T-helper 17 cell (primary cell): ENCODE measurements at regions not wholly inside any gene's neighbourhood (a gene's known extent, or its start where the extent isn't known, plus 50 kb on each side); places are given as distances from the start of the nearest gene placed in this dataset.

Experiments
- ATAC-seq: fragments of 150-1000 bp; cut with Tn5 transposase; 2 replicates; pipeline ENCODE4 v1.10.0; 2021; ENCODE audit warnings: mild to moderate bottlenecking, moderate library complexity
- DNase-seq, 3 donors: peaks; one replicate each; pipeline versions ENCODE4 v3.0.0 to v3.0.0-alpha.2; 2020 to 2021
- H3K9me3 ChIP-seq: one replicate; pipeline ENCODE4 v1.7.0; 2013; ENCODE audit warnings: low read length, mild to moderate bottlenecking; ENCODE audit not compliant: control insufficient read depth, poor library complexity, severe bottlenecking
- H3K27ac Mint-ChIP-seq: one replicate; pipeline ENCODE4 v1.8.0; 2022; ENCODE audit warnings: mild to moderate bottlenecking, moderate library complexity, mixed read lengths
- H3K27me3 Mint-ChIP-seq: one replicate; pipeline ENCODE4 v1.8.0; 2022; ENCODE audit warnings: mixed read lengths
- H3K36me3 Mint-ChIP-seq: one replicate; pipeline ENCODE4 v1.8.0; 2022; ENCODE audit warnings: low read depth, mixed read lengths
- H3K4me1 Mint-ChIP-seq: one replicate; pipeline ENCODE4 v1.8.0; 2022; ENCODE audit warnings: mild to moderate bottlenecking, mixed read lengths
- H3K4me3 Mint-ChIP-seq: one replicate; pipeline ENCODE4 v1.8.0; 2022; ENCODE audit warnings: mild to moderate bottlenecking, moderate library complexity, mixed read lengths

GRCh38 chr1:221099747-221100595 is 220.7 kb downstream of the HLX start:
- no peaks in the 10 kb centered on the region for H3K9me3 ChIP-seq
- Mint-ChIP-seq H3K4me1 (no peaks in the 10 kb centered on the region), H3K27me3 (no peaks in the 10 kb centered on the region), H3K27ac (no peak overlapping the region), H3K4me3 (no peak overlapping the region), H3K36me3 (no peaks in the 10 kb centered on the region)
- DNase-seq: no peak
- no peak for ATAC-seq

- H3K27me3 Mint-ChIP-seq: no peaks in the 10 kb centered on the region
- no peak overlapping the region for H3K4me3 Mint-ChIP-seq
- no peaks in the 10 kb centered on the region for H3K36me3 Mint-ChIP-seq
- ATAC-seq: no peak
- no peaks in the 10 kb centered on the region for H3K4me1 Mint-ChIP-seq
- H3K9me3 ChIP-seq: no peaks in the 10 kb centered on the region
- no peak overlapping the region for H3K27ac Mint-ChIP-seq
- no peak for DNase-seq
Measured at GRCh38 chr1:221100611-221101010, 221.4 kb downstream of the HLX start.

- Mint-ChIP-seq H3K36me3 (no peaks in the 10 kb centered on the region), H3K27me3 (no peaks in the 10 kb centered on the region), H3K4me1 (no peaks in the 10 kb centered on the region), H3K4me3 (no peak overlapping the region), H3K27ac (no peak overlapping the region)
- H3K9me3 ChIP-seq: no peaks in the 10 kb centered on the region
- DNase-seq (no peak), ATAC-seq (no peak)
Measured at GRCh38 chr1:221101807-221102605, 222.8 kb downstream of the HLX start.

DNA sequence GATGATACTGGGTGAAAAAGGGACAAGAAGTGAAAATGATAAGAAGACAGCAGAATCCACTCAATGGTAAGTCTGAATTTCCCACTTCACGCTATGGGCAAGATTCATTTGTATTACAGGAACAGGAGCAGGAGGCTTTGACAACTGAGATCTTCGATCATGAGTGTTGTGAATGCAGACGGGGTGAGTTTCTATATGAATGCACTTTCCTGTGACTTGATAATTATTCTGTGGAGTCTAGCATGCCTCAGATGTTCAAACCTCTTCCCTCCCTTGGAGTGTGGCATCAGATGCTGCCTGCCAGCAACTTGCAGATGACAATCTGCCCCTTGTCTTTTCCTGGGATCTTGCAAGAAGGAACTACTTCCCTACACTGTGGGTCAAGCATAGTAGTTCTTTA is 225.4 kb downstream of the HLX start:
- H3K9me3 ChIP-seq: no peaks in the 10 kb centered on the region
- Mint-ChIP-seq H3K36me3 (no peaks in the 10 kb centered on the region), H3K27me3 (no peaks in the 10 kb centered on the region), H3K27ac (no peak overlapping the region), H3K4me1 (no peaks in the 10 kb centered on the region), H3K4me3 (no peak overlapping the region)
- ATAC-seq (no peak), DNase-seq (no peak)

DNA sequence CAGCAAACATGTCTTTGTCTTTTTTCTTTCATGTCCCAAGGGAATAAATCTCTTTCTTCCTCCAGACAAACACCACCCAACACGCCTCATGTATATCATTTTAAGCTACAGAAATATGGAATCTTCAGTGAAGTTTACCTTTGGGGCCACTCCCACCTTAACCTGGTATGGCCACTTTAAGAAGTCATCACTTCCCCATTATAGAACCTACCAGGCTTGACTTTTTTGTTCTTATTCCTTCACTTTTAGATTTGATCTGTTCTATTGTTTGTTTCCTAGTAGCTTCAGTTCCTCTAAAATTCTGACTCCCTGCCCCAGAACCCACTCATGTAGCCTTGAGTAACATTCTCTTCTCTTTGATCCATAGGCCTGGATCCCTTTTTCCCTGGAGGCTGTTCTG is 226.3 kb downstream of the HLX start:
- no peaks in the 10 kb centered on the region for H3K9me3 ChIP-seq
- Mint-ChIP-seq H3K36me3 (no peaks in the 10 kb centered on the region), H3K4me3 (no peak overlapping the region), H3K27me3 (no peaks in the 10 kb centered on the region), H3K4me1 (no peaks in the 10 kb centered on the region), H3K27ac (no peak overlapping the region)
- DNase-seq (no peak), ATAC-seq (no peak)

DNA sequence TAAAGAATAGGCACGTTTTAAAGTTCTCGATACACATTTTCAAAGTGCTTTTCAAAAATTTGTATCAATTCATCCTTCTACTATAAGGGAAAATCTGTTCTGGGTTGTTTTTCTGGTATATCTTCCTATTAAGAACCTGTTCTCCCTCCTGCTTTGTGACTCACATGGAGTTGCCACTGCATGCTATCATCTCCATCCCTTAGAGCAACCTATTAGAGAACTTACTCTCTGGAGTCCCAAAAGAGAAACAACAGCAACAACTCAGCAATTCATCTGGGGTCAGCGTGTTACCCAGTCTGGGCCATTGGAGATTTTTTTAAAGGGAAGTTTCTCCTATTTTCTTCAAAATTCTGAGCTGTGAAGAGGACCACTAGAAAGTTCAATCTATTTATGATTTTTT is 227.4 kb downstream of the HLX start:
- no peak for ATAC-seq
- Mint-ChIP-seq H3K27ac (no peak overlapping the region), H3K36me3 (no peaks in the 10 kb centered on the region), H3K4me3 (no peak overlapping the region), H3K27me3 (no peaks in the 10 kb centered on the region), H3K4me1 (no peaks in the 10 kb centered on the region)
- no peak for DNase-seq
- no peaks in the 10 kb centered on the region for H3K9me3 ChIP-seq

- Mint-ChIP-seq H3K27me3 (no peaks in the 10 kb centered on the region), H3K4me3 (no peak overlapping the region), H3K27ac (no peak overlapping the region), H3K4me1 (no peaks in the 10 kb centered on the region), H3K36me3 (no peaks in the 10 kb centered on the region)
- ATAC-seq (no peak), DNase-seq (no peak)
- H3K9me3 ChIP-seq: no peaks in the 10 kb centered on the region
Measured at GRCh38 chr1:221109930-221110329, 230.7 kb downstream of the HLX start.

DNA sequence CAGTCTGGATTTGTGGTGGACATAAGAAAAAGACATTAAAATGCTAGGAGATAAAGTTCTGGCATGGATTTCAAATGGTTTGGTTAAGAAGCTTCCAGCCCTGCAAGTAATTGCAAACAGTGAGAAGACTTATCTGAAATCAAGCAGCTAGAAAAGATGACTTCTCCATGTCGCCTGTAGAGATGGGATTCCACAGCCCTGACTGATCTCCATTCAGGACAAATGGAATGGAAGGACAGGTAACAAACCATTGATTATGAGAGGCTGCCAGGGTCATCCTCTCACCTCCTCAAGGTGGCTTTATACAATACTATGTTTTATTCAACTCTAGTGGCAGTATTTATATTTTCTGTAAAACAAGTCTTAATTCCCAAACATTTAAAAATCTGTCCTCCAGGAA is 237.9 kb downstream of the HLX start:
- Mint-ChIP-seq H3K4me1 (no peaks in the 10 kb centered on the region), H3K27ac (no peak overlapping the region), H3K4me3 (no peak overlapping the region), H3K27me3 (no peaks in the 10 kb centered on the region), H3K36me3 (peaks cover 2% of the 10 kb centered on the region)
- H3K9me3 ChIP-seq: no peaks in the 10 kb centered on the region
- ATAC-seq (no peak), DNase-seq (no peak)

- no peak overlapping the region for H3K4me3 Mint-ChIP-seq
Measured at GRCh38 chr1:221117548-221117951, 238.3 kb downstream of the HLX start.

DNA sequence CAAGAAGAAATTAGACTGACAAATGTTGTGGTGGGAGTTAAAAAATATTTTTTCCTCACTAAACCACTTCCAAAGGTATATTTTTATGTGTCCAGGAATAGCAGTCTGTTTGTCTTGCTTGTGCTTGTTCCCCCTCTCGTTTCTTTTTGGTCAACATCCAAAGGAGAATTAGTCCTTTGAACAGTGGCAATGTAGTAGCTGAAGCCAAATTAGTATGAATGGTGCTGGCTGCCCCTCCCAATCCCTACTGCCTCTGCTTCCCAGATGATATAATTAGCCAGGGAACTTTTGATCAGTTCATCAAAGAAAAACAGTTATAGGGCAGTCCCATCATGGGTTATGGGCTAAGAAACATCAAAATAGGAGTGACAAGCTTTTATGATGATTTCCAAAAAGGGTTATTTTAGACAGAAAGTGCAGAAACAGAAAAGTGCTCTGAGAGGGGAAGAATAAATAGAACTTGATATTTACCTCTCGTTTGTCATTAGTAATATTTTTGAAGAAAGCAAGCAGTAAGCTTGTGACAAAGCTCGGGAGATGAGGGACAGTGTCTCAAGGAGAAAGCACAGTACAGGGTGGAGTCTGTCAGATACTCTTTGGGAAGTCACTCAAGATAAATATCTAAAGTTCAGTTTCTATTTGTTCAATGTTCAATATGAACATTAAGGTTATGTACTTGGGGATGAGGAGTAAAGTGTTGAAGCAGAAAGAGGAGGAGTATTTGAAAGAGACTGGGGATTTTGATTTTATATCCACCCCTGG is 239.1 kb downstream of the HLX start:
- Mint-ChIP-seq H3K4me1 (no peaks in the 10 kb centered on the region), H3K4me3 (no peak overlapping the region), H3K27me3 (no peaks in the 10 kb centered on the region), H3K36me3 (peaks cover 2% of the 10 kb centered on the region), H3K27ac (no peak overlapping the region)
- no peaks in the 10 kb centered on the region for H3K9me3 ChIP-seq
- ATAC-seq (no peak), DNase-seq (no peak)

More at GRCh38 chr1:221117548-221117951, 238.3 kb downstream of the HLX start:
- peaks cover 2% of the 10 kb centered on the region for H3K36me3 Mint-ChIP-seq
- no peaks in the 10 kb centered on the region for H3K9me3 ChIP-seq
- no peaks in the 10 kb centered on the region for H3K4me1 Mint-ChIP-seq
- no peak overlapping the region for H3K27ac Mint-ChIP-seq
- no peaks in the 10 kb centered on the region for H3K27me3 Mint-ChIP-seq
- DNase-seq (no peak), ATAC-seq (no peak)

DNA sequence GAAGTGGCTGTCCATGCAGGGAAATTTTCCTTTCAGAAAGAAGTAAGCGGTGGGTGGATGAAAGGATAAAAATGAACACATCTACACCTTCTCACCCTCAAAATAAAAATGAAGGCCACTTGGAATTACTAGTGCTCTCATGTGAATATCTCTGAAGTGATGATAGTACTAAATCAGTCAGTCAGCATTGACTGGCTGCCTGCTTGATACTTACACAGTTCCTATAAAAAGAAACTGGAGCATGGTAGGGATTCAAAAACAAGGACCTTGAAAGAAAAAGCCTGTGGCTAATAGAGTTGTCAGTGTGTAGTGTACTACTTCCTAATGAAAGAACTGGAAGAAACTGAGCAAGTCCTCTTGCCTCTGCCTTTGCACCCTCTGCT is 239.7 kb downstream of the HLX start:
- H3K4me1 Mint-ChIP-seq: no peaks in the 10 kb centered on the region
- ATAC-seq: no peak
- H3K36me3 Mint-ChIP-seq: peaks cover 2% of the 10 kb centered on the region
- H3K27me3 Mint-ChIP-seq: no peaks in the 10 kb centered on the region
- H3K4me3 Mint-ChIP-seq: no peak overlapping the region
- no peak for DNase-seq
- H3K27ac Mint-ChIP-seq: no peak overlapping the region
- no peaks in the 10 kb centered on the region for H3K9me3 ChIP-seq

- H3K4me3 Mint-ChIP-seq: no peak overlapping the region
- H3K27me3 Mint-ChIP-seq: no peaks in the 10 kb centered on the region
- no peak overlapping the region for H3K27ac Mint-ChIP-seq
- ATAC-seq (no peak), DNase-seq (no peak)
- no peaks in the 10 kb centered on the region for H3K4me1 Mint-ChIP-seq
- H3K36me3 Mint-ChIP-seq: peaks cover 2% of the 10 kb centered on the region
- no peaks in the 10 kb centered on the region for H3K9me3 ChIP-seq
Measured at GRCh38 chr1:221122501-221122900, 243.3 kb downstream of the HLX start.

DNA sequence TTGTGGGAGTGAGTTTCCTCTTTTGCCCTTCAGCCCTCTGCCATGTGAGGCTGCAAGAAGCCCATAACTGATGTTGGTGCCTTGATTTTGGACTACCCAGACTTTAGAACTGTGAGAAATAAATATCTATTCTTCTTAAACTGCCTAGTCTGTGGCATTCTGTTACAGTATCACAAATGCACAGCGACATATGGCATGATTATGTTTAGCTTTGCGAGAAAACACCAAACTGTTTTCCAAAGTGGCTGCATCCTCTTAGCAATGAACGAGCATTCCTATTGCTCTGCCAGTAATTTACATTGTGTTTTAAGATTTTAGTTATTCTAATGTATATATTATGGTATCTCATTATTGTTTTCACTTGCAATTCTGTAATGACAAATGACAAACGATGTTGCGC is 246.7 kb downstream of the HLX start:
- H3K4me1 Mint-ChIP-seq: no peaks in the 10 kb centered on the region

More for the DNA sequence above, 246.7 kb downstream of the HLX start:
- no peak overlapping the region for H3K4me3 Mint-ChIP-seq
- no peak overlapping the region for H3K27ac Mint-ChIP-seq
- H3K9me3 ChIP-seq: no peaks in the 10 kb centered on the region
- ATAC-seq: no peak
- H3K36me3 Mint-ChIP-seq: no peaks in the 10 kb centered on the region
- no peaks in the 10 kb centered on the region for H3K27me3 Mint-ChIP-seq
- DNase-seq: no peak
